Duodenal mucosa (tissue), 2 donors: ENCODE measurements at regions not wholly inside any gene's neighbourhood (a gene's known extent, or its start where the extent isn't known, plus 50 kb on each side); places are given as distances from the start of the nearest gene placed in this dataset.

Source experiments
- H3K27ac ChIP-seq: one replicate; pipeline ENCODE4 v1.7.0; 2013; ENCODE audit warnings: low read depth, low read length
- H3K27me3 ChIP-seq, 2 donors: one replicate each; pipeline ENCODE4 v1.7.0; 2013; ENCODE audit warnings: low read length in 2 of 2, control low read depth in 1 of 2; ENCODE audit not compliant: insufficient read depth in 2 of 2, control insufficient read depth in 1 of 2
- H3K36me3 ChIP-seq, 2 donors: one replicate each; pipeline ENCODE4 v1.7.0; 2013; ENCODE audit warnings: low read length in 2 of 2, control low read depth in 1 of 2; ENCODE audit not compliant: insufficient read depth in 2 of 2, control insufficient read depth in 1 of 2
- H3K4me1 ChIP-seq, 2 donors: one replicate each; pipeline ENCODE4 v1.7.0; 2013; ENCODE audit warnings: low read length in 2 of 2, control low read depth in 1 of 2; ENCODE audit not compliant: insufficient read depth in 2 of 2, control insufficient read depth in 1 of 2
- H3K4me3 ChIP-seq, 2 donors: one replicate each; pipeline ENCODE4 v1.7.0; 2013; ENCODE audit warnings: low read length in 2 of 2, low read depth in 1 of 2
- H3K9ac ChIP-seq, 2 donors: one replicate each; pipeline ENCODE4 v1.7.0; 2013; ENCODE audit warnings: low read length in 2 of 2, low read depth in 1 of 2
- H3K9me3 ChIP-seq, 2 donors: one replicate each; pipeline ENCODE4 v1.7.0; 2013; ENCODE audit warnings: low read length in 2 of 2, control low read depth in 1 of 2; ENCODE audit not compliant: control insufficient read depth in 1 of 2

GRCh38 chr5:96236051-96236450 is 197.0 kb downstream of the PCSK1 start:
- H3K36me3 ChIP-seq = no peaks in the 10 kb centered on the region
- H3K4me1 ChIP-seq = no peaks in the 10 kb centered on the region
- H3K9me3 ChIP-seq = peaks cover 0 to 7% of the 10 kb centered on the region in 2 donors
- H3K9ac ChIP-seq = no peak overlapping the region
- no peak overlapping the region for H3K4me3 ChIP-seq
- H3K27ac ChIP-seq = no peak overlapping the region
- no peaks in the 10 kb centered on the region for H3K27me3 ChIP-seq

GRCh38 chr5:96235008-96235910 is 197.8 kb downstream of the PCSK1 start:
- no peak overlapping the region for H3K9ac ChIP-seq
- no peak overlapping the region for H3K4me3 ChIP-seq
- H3K4me1 ChIP-seq = no peaks in the 10 kb centered on the region
- peaks cover 0 to 7% of the 10 kb centered on the region in 2 donors for H3K9me3 ChIP-seq
- no peaks in the 10 kb centered on the region for H3K36me3 ChIP-seq
- H3K27ac ChIP-seq = no peak overlapping the region
- H3K27me3 ChIP-seq = no peaks in the 10 kb centered on the region

GRCh38 chr5:96232602-96233001 is 200.4 kb downstream of the PCSK1 start:
- H3K9ac ChIP-seq = no peak overlapping the region
- H3K36me3 ChIP-seq = no peaks in the 10 kb centered on the region
- no peaks in the 10 kb centered on the region for H3K27me3 ChIP-seq
- no peak overlapping the region for H3K27ac ChIP-seq
- peaks cover 0 to 7% of the 10 kb centered on the region in 2 donors for H3K9me3 ChIP-seq
- H3K4me3 ChIP-seq = no peak overlapping the region
- H3K4me1 ChIP-seq = no peaks in the 10 kb centered on the region

GRCh38 chr5:96229188-96229587 is 203.9 kb downstream of the PCSK1 start:
- Histone ChIP-seq H3K27me3 (no peaks in the 10 kb centered on the region), H3K9me3 (peaks cover 0 to 7% of the 10 kb centered on the region in 2 donors), H3K36me3 (no peaks in the 10 kb centered on the region), H3K4me1 (no peaks in the 10 kb centered on the region), H3K27ac (no peak overlapping the region), H3K4me3 (no peak overlapping the region), H3K9ac (no peak overlapping the region)

- no peak overlapping the region for H3K4me3 ChIP-seq
- no peak overlapping the region for H3K27ac ChIP-seq
- H3K36me3 ChIP-seq = no peaks in the 10 kb centered on the region
- peaks cover 0 to 7% of the 10 kb centered on the region in 2 donors for H3K9me3 ChIP-seq
- H3K9ac ChIP-seq = no peak overlapping the region
- H3K4me1 ChIP-seq = no peaks in the 10 kb centered on the region
- no peaks in the 10 kb centered on the region for H3K27me3 ChIP-seq
These were observed 204.6 kb downstream of the PCSK1 start for GRCh38 chr5:96228408-96228807.

GRCh38 chr5:96227957-96228356 is 205.1 kb downstream of the PCSK1 start:
- Histone ChIP-seq H3K27me3 (no peaks in the 10 kb centered on the region), H3K4me3 (no peak overlapping the region), H3K9ac (no peak overlapping the region), H3K36me3 (no peaks in the 10 kb centered on the region), H3K9me3 (peaks cover 0 to 7% of the 10 kb centered on the region in 2 donors), H3K4me1 (no peaks in the 10 kb centered on the region), H3K27ac (no peak overlapping the region)

GRCh38 chr5:96226941-96227552 is 206.0 kb downstream of the PCSK1 start:
- Histone ChIP-seq H3K9ac (no peak overlapping the region), H3K9me3 (no peaks in the 10 kb centered on the region), H3K27ac (no peak overlapping the region), H3K4me1 (no peaks in the 10 kb centered on the region), H3K27me3 (no peaks in the 10 kb centered on the region), H3K4me3 (no peak overlapping the region), H3K36me3 (no peaks in the 10 kb centered on the region)

GRCh38 chr5:96222129-96222528 is 210.9 kb downstream of the PCSK1 start:
- Histone ChIP-seq H3K36me3 (no peaks in the 10 kb centered on the region), H3K4me3 (no peak overlapping the region), H3K27me3 (no peaks in the 10 kb centered on the region), H3K4me1 (no peaks in the 10 kb centered on the region), H3K9ac (no peak overlapping the region), H3K27ac (no peak overlapping the region), H3K9me3 (no peaks in the 10 kb centered on the region)

GRCh38 chr5:96220610-96221390 is 212.2 kb downstream of the PCSK1 start:
- Histone ChIP-seq H3K27me3 (no peaks in the 10 kb centered on the region), H3K9ac (no peak overlapping the region), H3K36me3 (no peaks in the 10 kb centered on the region), H3K9me3 (no peaks in the 10 kb centered on the region), H3K4me3 (no peak overlapping the region), H3K4me1 (no peaks in the 10 kb centered on the region), H3K27ac (no peak overlapping the region)
